ENCODE measurements at regions not wholly inside any gene's neighbourhood (a gene's known extent, or its start where the extent isn't known, plus 50 kb on each side); places are given as distances from the start of the nearest gene placed in this dataset.

DNA sequence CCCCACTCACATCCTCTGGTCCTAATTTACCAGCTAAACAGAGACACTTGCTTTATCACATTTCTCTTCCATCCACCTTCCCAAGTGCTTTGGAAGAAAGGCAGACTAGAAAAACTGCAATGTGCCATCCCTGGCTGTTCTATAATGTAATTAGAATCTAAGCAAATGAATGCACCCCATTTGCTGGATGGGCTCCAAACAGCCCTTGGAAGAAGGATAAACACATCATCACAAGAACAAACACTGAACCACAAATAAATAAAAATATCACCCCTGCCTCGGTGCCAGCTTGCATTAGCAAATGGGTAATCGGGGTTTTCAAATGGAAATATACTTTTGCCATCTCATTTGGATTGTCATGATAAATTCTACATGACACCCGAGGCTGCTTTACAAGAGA, 296.6 kb upstream of the ISX start:
- TF ChIP-seq POLR2A (IDR thresholded peaks at IDR 0.05; ENCODE audit: low read length): no peak
- TF ChIP-seq GATA1 (IDR thresholded peaks at IDR 0.05; ENCODE audit: low read depth, low read length): no peak

Data from erythroblast (primary cell).